EL (cell line): ENCODE measurements at regions not wholly inside any gene's neighbourhood (a gene's known extent, or its start where the extent isn't known, plus 50 kb on each side); places are given as distances from the start of the nearest gene placed in this dataset.

ENCODE experiments used
- DNase-seq: peaks from one replicate; pipeline ENCODE4 v3.0.0-alpha.2; 2016

- DNase-seq, result no peak
These were observed 65.2 kb upstream of the RNU6ATAC start for GRCh38 chr9:134229466-134230091.

GRCh38 chr9:134230092-134230941, 66.0 kb upstream of the RNU6ATAC start:
- no peak for DNase-seq

- no peak for DNase-seq
These were observed 66.6 kb upstream of the RNU6ATAC start for GRCh38 chr9:134230942-134231325.

GRCh38 chr9:134231330-134231745, 67.0 kb upstream of the RNU6ATAC start:
- DNase-seq, result no peak

GRCh38 chr9:134231767-134232166, 67.4 kb upstream of the RNU6ATAC start:
- DNase-seq, result no peak

- DNase-seq, result no peak
These were observed 68.7 kb upstream of the RNU6ATAC start for GRCh38 chr9:134233022-134233421.

GRCh38 chr9:134234001-134234660, 69.8 kb upstream of the RNU6ATAC start:
- DNase-seq, result no peak

GRCh38 chr9:134234687-134235359, 70.5 kb upstream of the RNU6ATAC start:
- DNase-seq, result no peak

- DNase-seq, result no peak
These were observed 71.0 kb upstream of the RNU6ATAC start for GRCh38 chr9:134235366-134235765.

- DNase-seq, result peak; percentile 27
These were observed 71.6 kb upstream of the RNU6ATAC start for GRCh38 chr9:134236001-134236421.

- no peak for DNase-seq
These were observed 72.7 kb upstream of the RNU6ATAC start for GRCh38 chr9:134236935-134237629.

- DNase-seq, result no peak
These were observed 73.4 kb upstream of the RNU6ATAC start for GRCh38 chr9:134237630-134238265.

GRCh38 chr9:134239130-134239903, 75.0 kb upstream of the RNU6ATAC start:
- no peak for DNase-seq

GRCh38 chr9:134239939-134240338, 75.6 kb upstream of the RNU6ATAC start:
- DNase-seq, result no peak

GRCh38 chr9:134240361-134240760, 76.0 kb upstream of the RNU6ATAC start:
- DNase-seq, result no peak

GRCh38 chr9:134242706-134243105, 78.3 kb upstream of the RNU6ATAC start:
- DNase-seq, result no peak

- no peak for DNase-seq
These were observed 79.6 kb upstream of the RNU6ATAC start for GRCh38 chr9:134243778-134244467.

- no peak for DNase-seq
These were observed 80.8 kb upstream of the RNU6ATAC start for GRCh38 chr9:134245179-134245578.

- no peak for DNase-seq
These were observed 78.2 kb upstream of the RXRA start for GRCh38 chr9:134247918-134248631.
